Fibroblast of the conjunctiva (primary cell): ENCODE measurements at regions not wholly inside any gene's neighbourhood (a gene's known extent, or its start where the extent isn't known, plus 50 kb on each side); places are given as distances from the start of the nearest gene placed in this dataset.
"Not testable (repeated sequence)": the region's sequence is repeated elsewhere in the genome, so short reads cannot be mapped to it uniquely, and the experiment has no call there.

Source experiments
- DNase-seq: peaks from one replicate; pipeline ENCODE4 v3.0.0-alpha.2; 2010; ENCODE audit warnings: low read depth

DNA sequence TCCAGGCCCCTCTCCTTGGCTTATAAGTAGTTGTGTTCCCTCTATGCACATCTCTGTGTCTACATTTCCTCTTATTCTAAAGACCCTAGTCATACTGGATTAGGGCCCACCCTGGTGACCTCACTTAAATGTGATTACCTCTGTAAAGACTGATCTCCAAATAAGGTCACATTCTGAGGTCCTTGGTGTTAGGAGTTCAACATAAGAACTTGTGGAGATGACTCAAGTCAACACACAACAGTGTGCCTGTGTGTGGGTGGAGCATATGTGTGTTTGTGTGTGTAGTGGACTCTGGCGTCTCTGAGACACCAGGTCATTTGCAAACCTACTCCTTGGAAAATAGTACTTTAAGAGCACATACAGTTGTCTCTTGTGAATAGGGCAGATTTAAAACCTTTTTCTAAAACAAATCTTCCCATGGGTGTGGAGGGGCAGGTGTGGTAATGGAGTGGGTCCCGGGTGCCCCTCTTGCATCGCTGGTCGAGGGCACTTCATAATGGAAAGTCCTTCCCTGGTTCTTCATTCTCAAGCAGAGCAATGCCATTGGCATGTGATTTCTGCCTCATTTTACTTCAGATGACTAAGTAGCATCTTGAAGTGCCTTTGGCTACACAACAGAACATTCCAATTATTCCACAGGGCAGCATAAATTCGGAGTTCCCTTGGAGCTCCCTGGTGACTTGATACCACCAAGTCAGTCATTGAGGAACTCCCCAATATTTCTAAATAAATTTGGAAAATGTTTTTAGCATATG, 84.4 kb downstream of the C9orf152 start:
- no peak for DNase-seq

DNA sequence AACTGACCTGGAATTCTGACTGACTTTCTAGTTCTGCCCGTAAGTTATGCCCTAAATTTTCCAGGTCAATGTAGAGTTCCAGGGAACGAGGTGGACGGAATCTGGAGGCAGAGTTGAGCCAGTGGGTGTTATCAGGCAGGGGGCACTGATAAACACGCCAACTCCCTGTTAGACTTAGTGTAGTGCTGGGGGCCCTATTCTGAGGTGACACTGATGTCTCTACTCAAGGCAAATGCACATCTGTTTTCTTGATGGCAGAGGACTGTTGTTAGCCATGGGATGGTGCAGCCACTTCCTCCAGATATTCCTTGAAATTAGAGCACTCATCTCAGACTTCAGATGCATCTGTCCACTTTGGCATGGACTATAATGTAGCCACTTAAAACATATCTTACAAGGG, 83.5 kb downstream of the C9orf152 start:
- no peak for DNase-seq

DNA sequence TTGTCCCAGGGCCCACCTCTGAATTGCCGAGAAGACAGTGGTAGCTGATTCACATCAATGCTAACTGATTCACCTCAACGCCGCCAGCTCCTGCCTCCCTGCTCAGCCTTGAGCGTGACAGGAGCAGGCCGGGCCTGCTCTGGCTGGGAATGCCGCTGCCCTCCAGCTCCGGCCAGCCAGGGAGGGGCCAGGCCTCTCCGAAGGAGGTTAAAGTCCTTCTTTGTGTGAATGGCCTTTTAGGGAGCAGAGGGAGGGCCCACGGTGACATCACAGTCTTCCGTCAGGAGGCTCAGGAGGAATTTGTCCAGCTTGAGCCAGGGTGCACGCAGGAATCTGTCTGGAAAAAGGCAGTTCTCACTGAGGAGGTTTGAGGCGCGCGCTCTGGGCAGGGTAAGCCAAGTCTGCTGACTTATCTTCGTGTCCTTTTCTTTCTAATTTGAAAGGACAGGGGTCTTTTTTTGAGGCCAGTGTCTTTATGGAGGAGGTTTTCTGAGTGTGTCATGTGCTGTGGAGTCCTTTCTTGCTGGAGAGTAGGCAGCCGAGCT, 82.7 kb downstream of the C9orf152 start:
- peak; percentile 54 for DNase-seq

GRCh38 chr9:110125763-110126351, 82.1 kb downstream of the C9orf152 start:
- DNase-seq, result no peak

DNA sequence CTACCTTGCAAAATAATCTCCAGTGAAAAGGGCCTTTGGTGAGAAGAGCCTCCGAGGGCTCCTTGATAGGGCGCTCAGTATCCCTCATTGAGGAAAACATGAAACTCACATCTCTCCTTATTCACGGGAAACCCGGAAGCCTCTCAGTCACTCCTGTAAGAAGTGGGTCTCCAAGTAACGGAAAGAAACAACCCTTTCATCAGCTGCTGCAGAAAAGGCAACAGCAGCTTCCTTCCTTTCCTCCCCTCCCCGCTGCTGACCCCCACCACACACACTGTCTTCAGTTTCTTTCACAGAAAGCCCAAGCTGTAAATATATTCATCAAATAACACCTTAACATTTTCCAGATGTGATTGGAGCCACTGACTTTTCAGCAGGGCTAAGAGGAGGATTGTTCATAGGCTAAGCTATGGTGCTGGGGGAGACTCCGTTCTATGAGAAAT, 81.4 kb downstream of the C9orf152 start:
- DNase-seq, result no peak

DNA sequence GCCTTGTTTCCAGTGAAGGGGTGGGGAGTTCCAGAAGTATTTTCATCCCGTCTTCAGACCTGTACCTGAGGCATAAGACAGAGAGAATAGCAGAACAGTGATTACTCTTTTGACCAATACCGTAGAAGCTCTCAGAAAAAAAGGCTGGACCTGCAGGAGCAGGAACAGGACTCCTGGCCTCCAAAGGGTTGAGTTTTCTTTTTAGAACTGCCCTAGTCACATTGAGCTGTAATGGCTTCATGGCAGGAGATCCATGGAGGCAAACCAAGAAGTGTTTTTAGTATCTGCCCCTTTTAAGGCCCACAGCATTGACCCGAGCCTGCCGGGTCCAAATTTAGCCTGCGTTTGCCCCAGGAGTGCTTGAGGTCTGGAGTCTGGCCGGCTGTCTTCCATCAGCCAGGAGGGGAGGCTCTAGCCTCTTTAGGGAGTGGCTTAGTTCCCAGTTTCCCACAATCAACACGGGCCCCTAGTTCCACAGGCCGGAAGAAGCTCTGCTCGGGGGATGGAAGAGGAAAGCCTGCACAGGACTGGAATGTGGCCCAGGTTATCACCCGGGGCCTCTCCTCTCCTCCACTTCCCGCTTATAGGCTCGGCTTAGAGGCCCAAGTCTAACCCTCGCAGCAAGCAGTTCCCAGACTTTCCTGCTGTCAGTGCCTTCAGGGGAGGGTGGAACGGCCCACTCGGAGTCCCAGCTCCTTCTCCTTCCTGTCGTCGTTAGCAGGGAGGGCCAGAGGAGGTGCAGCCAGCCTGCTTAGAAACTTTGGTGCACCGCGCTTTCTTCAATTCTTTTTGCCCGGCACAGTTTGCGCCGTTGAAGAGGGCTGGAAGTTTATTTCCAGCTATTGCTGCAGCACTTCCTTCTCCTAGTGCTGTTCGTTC, 80.7 kb downstream of the C9orf152 start:
- DNase-seq, result no peak

- no peak for DNase-seq
Measured at GRCh38 chr9:110128664-110129329, 79.2 kb downstream of the C9orf152 start.

GRCh38 chr9:110129425-110129824, 78.5 kb downstream of the C9orf152 start:
- DNase-seq, result no peak

GRCh38 chr9:110130211-110130610, 77.7 kb downstream of the C9orf152 start:
- no peak for DNase-seq

DNA sequence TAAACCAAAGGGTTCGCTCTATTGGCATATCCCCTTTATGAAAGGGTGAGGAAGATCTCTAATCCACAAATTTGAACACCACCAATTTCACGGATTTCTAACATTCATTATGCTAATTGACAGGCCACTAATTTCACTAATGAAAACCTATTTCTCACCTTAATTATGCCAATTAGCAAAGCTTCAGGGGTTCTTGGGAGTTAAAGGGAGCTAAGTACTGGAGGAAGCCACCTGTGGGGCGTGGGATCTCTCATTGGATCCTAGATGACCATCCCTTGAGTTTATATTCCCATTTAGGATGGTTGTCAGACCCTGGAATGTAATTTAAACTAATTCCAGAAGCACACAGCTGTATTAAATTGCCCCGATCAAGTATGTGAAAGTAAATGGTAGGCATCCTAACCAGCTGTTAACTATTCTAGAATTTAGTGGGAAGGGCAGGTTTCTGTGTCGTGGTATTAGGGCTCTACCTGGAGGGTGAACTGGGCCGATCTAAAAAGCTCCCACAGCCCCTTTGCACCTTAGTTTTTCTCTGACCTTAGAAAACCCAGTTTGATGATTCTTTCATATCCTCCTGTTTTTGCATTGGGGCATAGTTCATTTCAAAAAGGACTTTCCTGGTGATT, 77.1 kb downstream of the C9orf152 start:
- DNase-seq, result no peak

DNA sequence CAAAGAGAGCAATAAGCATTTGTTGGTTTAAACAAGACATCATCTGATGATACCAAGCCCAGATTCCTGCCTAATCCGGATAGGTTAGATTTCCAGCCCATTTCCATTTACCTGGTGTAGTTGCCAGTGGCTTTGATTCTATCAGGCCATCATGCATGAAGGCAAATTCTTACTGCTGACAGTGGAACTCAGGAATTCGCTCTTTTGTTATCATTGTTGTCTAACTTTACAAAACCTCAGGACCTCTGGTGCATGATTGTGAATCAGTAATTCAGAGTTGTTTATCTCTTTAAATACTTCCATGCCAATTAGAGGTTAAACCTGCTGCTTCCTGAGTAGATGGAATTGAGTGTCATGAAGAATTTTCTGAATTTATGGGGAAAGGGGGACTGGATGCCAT, 76.5 kb downstream of the C9orf152 start:
- DNase-seq, result no peak

- DNase-seq, result not testable (repeated sequence)
Measured at GRCh38 chr9:110132531-110132930, 75.4 kb downstream of the C9orf152 start.

- DNase-seq, result no peak
Measured at GRCh38 chr9:110133059-110133458, 74.9 kb downstream of the C9orf152 start.

DNA sequence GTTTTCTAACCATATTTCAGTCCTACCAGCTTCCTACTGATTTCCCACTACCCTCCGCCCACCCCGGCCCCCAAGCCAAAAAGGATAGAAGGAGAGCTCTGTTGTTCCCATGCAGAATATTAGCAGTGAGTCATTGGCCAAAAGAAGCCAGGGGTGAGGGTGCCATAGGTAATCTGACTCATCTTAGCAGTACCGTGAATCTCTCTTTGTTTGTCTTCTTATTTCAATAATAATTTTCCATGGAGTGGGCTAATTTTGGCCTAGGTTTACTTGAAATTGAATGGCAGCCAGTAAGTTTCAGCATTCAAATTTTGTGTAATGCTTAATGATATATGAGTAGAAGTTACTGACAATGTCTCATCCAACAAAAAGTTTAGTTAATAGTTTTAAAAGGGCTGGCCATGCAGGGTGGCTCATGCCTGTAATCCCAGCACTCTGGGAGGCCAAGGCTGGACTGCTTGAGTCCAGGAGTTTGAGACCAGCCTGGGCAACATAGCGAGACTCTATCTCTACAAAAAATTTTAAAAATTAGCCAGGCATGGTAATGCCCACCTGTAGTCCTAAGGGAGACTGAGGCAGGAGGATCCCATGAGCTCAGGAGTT, 74.2 kb downstream of the C9orf152 start:
- peak; percentile 45 for DNase-seq

GRCh38 chr9:110135846-110136245, 72.1 kb downstream of the C9orf152 start:
- no peak for DNase-seq

GRCh38 chr9:110136802-110137201, 71.2 kb downstream of the C9orf152 start:
- no peak for DNase-seq

DNA sequence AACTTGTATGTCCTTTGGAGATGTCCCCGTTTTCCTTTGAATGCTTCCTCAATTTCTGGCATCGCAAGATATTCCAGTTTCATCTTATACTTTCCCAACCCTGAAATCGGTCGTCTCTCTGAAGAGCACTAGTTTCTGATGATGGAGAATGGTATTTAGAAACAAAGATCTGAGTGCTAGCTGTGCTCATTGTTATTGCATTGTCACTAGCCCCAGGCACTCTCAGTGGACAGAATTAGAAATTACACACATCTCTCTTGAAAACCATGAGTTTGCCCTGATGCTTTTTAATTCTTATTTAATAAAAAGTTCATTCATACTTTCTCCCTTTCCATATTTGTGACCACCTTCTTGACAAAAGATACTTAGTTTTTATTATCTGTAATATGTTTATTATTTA, 67.7 kb downstream of the C9orf152 start:
- DNase-seq, result no peak

GRCh38 chr9:110141227-110141793, 66.6 kb downstream of the C9orf152 start:
- peak; percentile 55 for DNase-seq

DNA sequence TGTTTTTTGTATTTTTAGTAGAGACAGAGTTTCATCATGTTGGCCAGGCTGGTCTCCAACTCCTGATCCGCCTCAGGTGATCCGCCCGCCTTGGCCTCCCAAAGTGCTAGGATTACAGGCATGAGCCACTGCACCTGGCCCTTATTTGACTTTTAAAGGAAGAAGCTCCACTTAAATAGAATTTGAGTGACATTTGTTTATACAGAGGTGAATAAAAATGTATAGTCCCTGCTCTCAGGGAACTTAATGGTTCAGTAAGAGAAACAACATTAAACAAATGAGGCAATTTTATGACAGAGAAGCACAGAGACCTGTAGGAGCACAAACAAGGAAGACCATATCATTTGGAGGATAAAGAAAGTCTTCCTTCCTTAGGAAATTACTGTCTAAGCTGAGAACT, 65.7 kb downstream of the C9orf152 start:
- no peak for DNase-seq

DNA sequence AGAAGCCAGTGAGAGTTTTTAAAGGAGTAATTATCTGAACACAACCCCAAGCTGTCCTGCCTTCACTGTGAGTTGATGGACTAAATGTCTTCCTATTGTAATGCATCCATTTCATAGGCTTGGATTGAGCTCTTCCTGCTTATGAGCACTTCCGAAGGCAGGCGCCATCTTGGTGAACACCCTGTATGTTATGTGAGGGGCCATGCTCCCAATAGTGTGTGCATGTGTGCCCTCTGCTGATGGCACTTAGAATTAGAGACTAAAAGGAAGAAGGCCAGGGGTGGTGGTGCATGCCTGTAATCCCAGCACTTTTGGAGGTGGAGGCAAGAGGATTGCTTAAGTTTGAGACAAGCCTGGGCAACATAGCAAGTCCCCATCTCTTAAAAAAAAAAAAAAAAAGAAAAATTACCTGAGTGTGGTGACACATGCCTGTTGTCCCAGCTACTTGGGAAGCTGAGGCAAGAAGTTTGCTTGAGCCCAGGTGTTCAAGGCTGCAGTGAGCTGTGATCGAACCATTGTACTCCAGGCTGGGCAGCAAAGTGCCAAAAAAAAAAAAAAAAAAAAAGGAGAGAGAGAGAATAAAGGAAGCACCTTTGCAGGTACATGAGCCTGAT, 65.0 kb downstream of the C9orf152 start:
- DNase-seq, result no peak
